HUES48 (cell line): ENCODE measurements at regions not wholly inside any gene's neighbourhood (a gene's known extent, or its start where the extent isn't known, plus 50 kb on each side); places are given as distances from the start of the nearest gene placed in this dataset.

Experiments used
- H3K27ac ChIP-seq: one replicate; pipeline ENCODE4 v1.7.0; 2013; ENCODE audit warnings: low read depth, low read length, inconsistent platforms
- H3K27me3 ChIP-seq: 2 replicates; pipeline ENCODE4 v1.6.1; 2013; ENCODE audit warnings: mild to moderate bottlenecking, low read length; ENCODE audit not compliant: control insufficient read depth, insufficient read depth
- H3K36me3 ChIP-seq: 2 replicates; pipeline ENCODE4 v1.6.1; 2013; ENCODE audit warnings: low read length; ENCODE audit not compliant: control insufficient read depth, insufficient read depth
- H3K4me1 ChIP-seq: 2 replicates; pipeline ENCODE4 v1.6.1; 2013; ENCODE audit warnings: mild to moderate bottlenecking, low read length; ENCODE audit not compliant: control insufficient read depth, insufficient read depth
- H3K4me3 ChIP-seq: 2 replicates; pipeline ENCODE4 v1.5.1; 2013; ENCODE audit warnings: mild to moderate bottlenecking, low read depth, low read length
- H3K9ac ChIP-seq: 2 replicates; pipeline ENCODE4 v1.6.1; 2013; ENCODE audit warnings: mild to moderate bottlenecking, low read depth, low read length, moderate library complexity
- H3K9me3 ChIP-seq: 2 replicates; pipeline ENCODE4 v1.6.1; 2013; ENCODE audit warnings: low read length; ENCODE audit not compliant: control insufficient read depth, insufficient read depth

- H3K4me1 ChIP-seq = peaks cover 10% of the 10 kb centered on the region
- no peaks in the 10 kb centered on the region for H3K36me3 ChIP-seq
- no peak overlapping the region for H3K27ac ChIP-seq
- no peaks in the 10 kb centered on the region for H3K27me3 ChIP-seq
- H3K9me3 ChIP-seq = no peaks in the 10 kb centered on the region
- no peak overlapping the region for H3K4me3 ChIP-seq
- H3K9ac ChIP-seq = no peak overlapping the region
Observed at GRCh38 chr1:58430421-58431275, 115.9 kb downstream of the OMA1 start.

GRCh38 chr1:58426918-58427317 is 119.6 kb downstream of the OMA1 start:
- Histone ChIP-seq H3K36me3 (no peaks in the 10 kb centered on the region), H3K9ac (no peak overlapping the region), H3K27me3 (no peaks in the 10 kb centered on the region), H3K9me3 (no peaks in the 10 kb centered on the region), H3K4me1 (no peaks in the 10 kb centered on the region), H3K4me3 (no peak overlapping the region), H3K27ac (no peak overlapping the region)

GRCh38 chr1:58422436-58422835 is 124.1 kb downstream of the OMA1 start:
- Histone ChIP-seq H3K9ac (no peak overlapping the region), H3K4me1 (no peaks in the 10 kb centered on the region), H3K9me3 (no peaks in the 10 kb centered on the region), H3K27me3 (no peaks in the 10 kb centered on the region), H3K36me3 (no peaks in the 10 kb centered on the region), H3K27ac (no peak overlapping the region), H3K4me3 (no peak overlapping the region)

- no peaks in the 10 kb centered on the region for H3K27me3 ChIP-seq
- H3K4me1 ChIP-seq = no peaks in the 10 kb centered on the region
- no peak overlapping the region for H3K9ac ChIP-seq
- H3K9me3 ChIP-seq = no peaks in the 10 kb centered on the region
- H3K36me3 ChIP-seq = no peaks in the 10 kb centered on the region
- no peak overlapping the region for H3K4me3 ChIP-seq
- H3K27ac ChIP-seq = no peak overlapping the region
Observed at GRCh38 chr1:58418283-58419228, 128.0 kb downstream of the OMA1 start.

- H3K36me3 ChIP-seq = no peaks in the 10 kb centered on the region
- H3K9me3 ChIP-seq = no peaks in the 10 kb centered on the region
- H3K4me1 ChIP-seq = no peaks in the 10 kb centered on the region
- H3K27ac ChIP-seq = no peak overlapping the region
- no peak overlapping the region for H3K9ac ChIP-seq
- no peaks in the 10 kb centered on the region for H3K27me3 ChIP-seq
- no peak overlapping the region for H3K4me3 ChIP-seq
Observed at GRCh38 chr1:58412071-58412580, 134.4 kb downstream of the OMA1 start.

- Histone ChIP-seq H3K9me3 (no peaks in the 10 kb centered on the region), H3K36me3 (no peaks in the 10 kb centered on the region), H3K9ac (no peak overlapping the region), H3K27me3 (no peaks in the 10 kb centered on the region), H3K4me3 (no peak overlapping the region), H3K27ac (no peak overlapping the region), H3K4me1 (no peaks in the 10 kb centered on the region)
Observed at GRCh38 chr1:58409890-58410289, 136.6 kb downstream of the OMA1 start.

- H3K9me3 ChIP-seq = no peaks in the 10 kb centered on the region
- no peak overlapping the region for H3K27ac ChIP-seq
- no peaks in the 10 kb centered on the region for H3K4me1 ChIP-seq
- no peak overlapping the region for H3K9ac ChIP-seq
- H3K27me3 ChIP-seq = no peaks in the 10 kb centered on the region
- H3K36me3 ChIP-seq = no peaks in the 10 kb centered on the region
- no peak overlapping the region for H3K4me3 ChIP-seq
Observed at GRCh38 chr1:58409336-58409735, 137.2 kb downstream of the OMA1 start.

- Histone ChIP-seq H3K36me3 (no peaks in the 10 kb centered on the region), H3K27ac (no peak overlapping the region), H3K4me1 (no peaks in the 10 kb centered on the region), H3K27me3 (no peaks in the 10 kb centered on the region), H3K9me3 (no peaks in the 10 kb centered on the region), H3K9ac (no peak overlapping the region), H3K4me3 (no peak overlapping the region)
Observed at GRCh38 chr1:58406301-58407071, 140.0 kb downstream of the OMA1 start.

GRCh38 chr1:58405660-58406059 is 140.9 kb downstream of the OMA1 start:
- Histone ChIP-seq H3K27ac (no peak overlapping the region), H3K4me3 (no peak overlapping the region), H3K4me1 (no peaks in the 10 kb centered on the region), H3K27me3 (no peaks in the 10 kb centered on the region), H3K9me3 (no peaks in the 10 kb centered on the region), H3K9ac (no peak overlapping the region), H3K36me3 (no peaks in the 10 kb centered on the region)

GRCh38 chr1:58403894-58404293 is 142.6 kb downstream of the OMA1 start:
- H3K4me1 ChIP-seq = 0 out of 2 replicates have a peak, but pooled peaks cover 4% of the 10 kb centered on the region
- H3K27me3 ChIP-seq = no peaks in the 10 kb centered on the region
- H3K36me3 ChIP-seq = no peaks in the 10 kb centered on the region
- no peaks in the 10 kb centered on the region for H3K9me3 ChIP-seq
- no peak overlapping the region for H3K9ac ChIP-seq
- no peak overlapping the region for H3K27ac ChIP-seq
- H3K4me3 ChIP-seq = no peak overlapping the region
